Ovary (tissue), 3 donors: ENCODE measurements at regions not wholly inside any gene's neighbourhood (a gene's known extent, or its start where the extent isn't known, plus 50 kb on each side); places are given as distances from the start of the nearest gene placed in this dataset.

Source experiments
- POLR2A ChIP-seq: fragments of 450-650 bp; IDR thresholded peaks from one replicate; pipeline ENCODE4 v1.6.1; 2017; ENCODE audit warnings: antibody characterized with exemption, mild to moderate bottlenecking, moderate library complexity
- TF ChIP-seq, protein P1 (sequence below), 3 donors: fragments of 450-650 bp in 2 of 3; fragments of 200-600 bp in 1 of 3; IDR thresholded peaks; one replicate each; pipeline versions ENCODE4 v1.5.1 to v1.8.0; 2016 to 2022; ENCODE audit warnings: antibody characterized with exemption in 3 of 3, mild to moderate bottlenecking in 1 of 3
- donor health status: DM: no; HTN: no; CAD: no.

DNA sequence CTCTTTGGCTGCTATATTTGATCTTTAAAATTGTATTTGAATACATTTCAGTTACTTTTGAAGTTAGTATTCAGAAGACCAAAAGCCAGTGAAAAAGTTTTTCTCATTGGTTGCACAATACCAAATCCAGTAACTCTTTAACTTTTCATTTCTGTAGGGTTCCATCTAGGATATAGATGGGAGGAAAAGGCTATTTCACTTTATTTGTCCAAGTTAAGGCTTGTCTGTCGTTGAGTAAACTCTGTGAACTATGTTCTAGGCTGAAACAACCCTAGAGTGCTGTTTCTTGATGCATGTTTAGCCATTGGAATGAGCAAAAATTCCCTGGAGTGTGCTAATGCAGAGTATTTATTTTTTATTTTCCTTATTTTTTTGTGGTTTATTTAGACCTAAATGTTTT, 834.7 kb upstream of the KCND2 start:
- TF ChIP-seq, protein P1, sequence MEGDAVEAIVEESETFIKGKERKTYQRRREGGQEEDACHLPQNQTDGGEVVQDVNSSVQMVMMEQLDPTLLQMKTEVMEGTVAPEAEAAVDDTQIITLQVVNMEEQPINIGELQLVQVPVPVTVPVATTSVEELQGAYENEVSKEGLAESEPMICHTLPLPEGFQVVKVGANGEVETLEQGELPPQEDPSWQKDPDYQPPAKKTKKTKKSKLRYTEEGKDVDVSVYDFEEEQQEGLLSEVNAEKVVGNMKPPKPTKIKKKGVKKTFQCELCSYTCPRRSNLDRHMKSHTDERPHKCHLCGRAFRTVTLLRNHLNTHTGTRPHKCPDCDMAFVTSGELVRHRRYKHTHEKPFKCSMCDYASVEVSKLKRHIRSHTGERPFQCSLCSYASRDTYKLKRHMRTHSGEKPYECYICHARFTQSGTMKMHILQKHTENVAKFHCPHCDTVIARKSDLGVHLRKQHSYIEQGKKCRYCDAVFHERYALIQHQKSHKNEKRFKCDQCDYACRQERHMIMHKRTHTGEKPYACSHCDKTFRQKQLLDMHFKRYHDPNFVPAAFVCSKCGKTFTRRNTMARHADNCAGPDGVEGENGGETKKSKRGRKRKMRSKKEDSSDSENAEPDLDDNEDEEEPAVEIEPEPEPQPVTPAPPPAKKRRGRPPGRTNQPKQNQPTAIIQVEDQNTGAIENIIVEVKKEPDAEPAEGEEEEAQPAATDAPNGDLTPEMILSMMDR (IDR thresholded peaks at IDR 0.05), result no peak
- TF ChIP-seq POLR2A, result no peak
